Mucosa of rectum (tissue), 2 donors: ENCODE measurements at regions not wholly inside any gene's neighbourhood (a gene's known extent, or its start where the extent isn't known, plus 50 kb on each side); places are given as distances from the start of the nearest gene placed in this dataset.
A peak's percentile ranks its signal among the peaks of the same experiment; 100 is the strongest.

Experiments used
- H3K27ac ChIP-seq, 2 donors: one replicate each; pipeline ENCODE4 v1.7.0; 2013; ENCODE audit warnings: inconsistent platforms in 2 of 2, low read depth in 2 of 2, low read length in 2 of 2
- H3K27me3 ChIP-seq, 2 donors: one replicate each; pipeline ENCODE4 v1.7.0; 2013; ENCODE audit warnings: low read length in 2 of 2; ENCODE audit not compliant: control insufficient read depth in 2 of 2, insufficient read depth in 2 of 2
- H3K36me3 ChIP-seq, 2 donors: one replicate each; pipeline ENCODE4 v1.7.0; 2013; ENCODE audit warnings: low read length in 2 of 2; ENCODE audit not compliant: control insufficient read depth in 2 of 2, insufficient read depth in 2 of 2
- H3K4me1 ChIP-seq, 2 donors: one replicate each; pipeline ENCODE4 v1.7.0; 2013; ENCODE audit warnings: low read length in 2 of 2, mild to moderate bottlenecking in 1 of 2; ENCODE audit not compliant: control insufficient read depth in 2 of 2, insufficient read depth in 2 of 2
- H3K4me3 ChIP-seq, 2 donors: one replicate each; pipeline ENCODE4 v1.7.0; 2013; ENCODE audit warnings: low read length in 2 of 2
- H3K9ac ChIP-seq, 2 donors: one replicate each; pipeline ENCODE4 v1.7.0; 2013; ENCODE audit warnings: low read length in 2 of 2, low read depth in 1 of 2, mild to moderate bottlenecking in 1 of 2
- H3K9me3 ChIP-seq, 2 donors: one replicate each; pipeline ENCODE4 v1.7.0; 2013; ENCODE audit warnings: low read length in 2 of 2; ENCODE audit not compliant: control insufficient read depth in 2 of 2
- donor health status: healthy.
- donor health status: Normal muscosa, but diverticular disease.

- Histone ChIP-seq H3K27ac (no peak overlapping the region), H3K9ac (no peak overlapping the region), H3K27me3 (no peaks in the 10 kb centered on the region), H3K4me3 (no peak overlapping the region), H3K4me1 (peaks cover 4 to 10% of the 10 kb centered on the region in 2 donors), H3K36me3 (no peaks in the 10 kb centered on the region), H3K9me3 (no peaks in the 10 kb centered on the region)
Observed at GRCh38 chr13:50519866-50520265, 323.6 kb downstream of the DLEU7 start.

GRCh38 chr13:50521006-50521830 is 322.3 kb downstream of the DLEU7 start:
- Histone ChIP-seq H3K4me3 (no peak overlapping the region), H3K27ac (no peak overlapping the region), H3K4me1 (peaks cover 4 to 10% of the 10 kb centered on the region in 2 donors), H3K9ac (no peak overlapping the region), H3K9me3 (no peaks in the 10 kb centered on the region), H3K36me3 (no peaks in the 10 kb centered on the region), H3K27me3 (no peaks in the 10 kb centered on the region)

GRCh38 chr13:50521831-50522149 is 321.7 kb downstream of the DLEU7 start:
- no peaks in the 10 kb centered on the region for H3K9me3 ChIP-seq
- H3K36me3 ChIP-seq: no peaks in the 10 kb centered on the region
- H3K27me3 ChIP-seq: no peaks in the 10 kb centered on the region
- H3K9ac ChIP-seq: no peak overlapping the region
- no peak overlapping the region for H3K4me3 ChIP-seq
- peaks cover 4 to 10% of the 10 kb centered on the region in 2 donors for H3K4me1 ChIP-seq
- peak overlapping the region; percentile 1 to 11 for H3K27ac ChIP-seq

- H3K27ac ChIP-seq: no peak overlapping the region
- no peaks in the 10 kb centered on the region for H3K27me3 ChIP-seq
- H3K36me3 ChIP-seq: no peaks in the 10 kb centered on the region
- no peaks in the 10 kb centered on the region for H3K9me3 ChIP-seq
- no peak overlapping the region for H3K9ac ChIP-seq
- peaks cover 5 to 14% of the 10 kb centered on the region in 2 donors for H3K4me1 ChIP-seq
- no peak overlapping the region for H3K4me3 ChIP-seq
Observed at GRCh38 chr13:50522506-50522905, 321.0 kb downstream of the DLEU7 start.

GRCh38 chr13:50523307-50523706 is 320.2 kb downstream of the DLEU7 start:
- no peaks in the 10 kb centered on the region for H3K36me3 ChIP-seq
- no peaks in the 10 kb centered on the region for H3K27me3 ChIP-seq
- no peak overlapping the region for H3K9ac ChIP-seq
- H3K4me3 ChIP-seq: no peak overlapping the region
- H3K9me3 ChIP-seq: no peaks in the 10 kb centered on the region
- H3K27ac ChIP-seq: no peak overlapping the region
- peaks cover 11 to 18% of the 10 kb centered on the region in 2 donors for H3K4me1 ChIP-seq

- Histone ChIP-seq H3K27me3 (no peaks in the 10 kb centered on the region), H3K4me3 (no peak overlapping the region), H3K4me1 (peaks cover 16 to 24% of the 10 kb centered on the region in 2 donors), H3K9me3 (no peaks in the 10 kb centered on the region), H3K27ac (no peak overlapping the region), H3K36me3 (no peaks in the 10 kb centered on the region), H3K9ac (no peak overlapping the region)
Observed at GRCh38 chr13:50524560-50524959, 318.9 kb downstream of the DLEU7 start.

- H3K9ac ChIP-seq: no peak overlapping the region
- no peak overlapping the region for H3K4me3 ChIP-seq
- no peaks in the 10 kb centered on the region for H3K9me3 ChIP-seq
- H3K4me1 ChIP-seq: peaks cover 12 to 18% of the 10 kb centered on the region in 2 donors
- no peaks in the 10 kb centered on the region for H3K27me3 ChIP-seq
- H3K36me3 ChIP-seq: no peaks in the 10 kb centered on the region
- H3K27ac ChIP-seq: no peak overlapping the region
Observed at GRCh38 chr13:50526661-50527071, 316.8 kb downstream of the DLEU7 start.

GRCh38 chr13:50527188-50527587 is 316.3 kb downstream of the DLEU7 start:
- Histone ChIP-seq H3K36me3 (no peaks in the 10 kb centered on the region), H3K4me3 (no peak overlapping the region), H3K27me3 (no peaks in the 10 kb centered on the region), H3K4me1 (peaks cover 12 to 18% of the 10 kb centered on the region in 2 donors), H3K27ac (no peak overlapping the region), H3K9ac (no peak overlapping the region), H3K9me3 (no peaks in the 10 kb centered on the region)

- no peak overlapping the region for H3K9ac ChIP-seq
- H3K4me1 ChIP-seq: peaks cover 12 to 18% of the 10 kb centered on the region in 2 donors
- no peaks in the 10 kb centered on the region for H3K36me3 ChIP-seq
- no peaks in the 10 kb centered on the region for H3K27me3 ChIP-seq
- no peak overlapping the region for H3K27ac ChIP-seq
- no peaks in the 10 kb centered on the region for H3K9me3 ChIP-seq
- H3K4me3 ChIP-seq: no peak overlapping the region
Observed at GRCh38 chr13:50527612-50528509, 315.6 kb downstream of the DLEU7 start.
